ENCODE measurements at regions not wholly inside any gene's neighbourhood (a gene's known extent, or its start where the extent isn't known, plus 50 kb on each side); places are given as distances from the start of the nearest gene placed in this dataset.

- Histone ChIP-seq H3K4me1 (ENCODE audit: control insufficient read depth in 5 of 5, insufficient read depth in 5 of 5, low read length in 5 of 5) (peaks cover 0 to 6% (median 0%) of the 10 kb centered on the region in 5 donors), H3K36me3 (ENCODE audit: control insufficient read depth in 4 of 4, insufficient read depth in 4 of 4, low read length in 4 of 4) (no peaks in the 10 kb centered on the region), H3K4me3 (no peak overlapping the region), H3K27ac (ENCODE audit: low read depth in 1 of 2, low read length in 1 of 2) (no peak overlapping the region), H3K9ac (ENCODE audit: insufficient read depth in 1 of 2, low read length in 2 of 2) (no peak overlapping the region), H3K27me3 (ENCODE audit: control insufficient read depth in 3 of 3, insufficient read depth in 3 of 3, low read length in 2 of 3) (no peaks in the 10 kb centered on the region), H3K9me3 (ENCODE audit: control insufficient read depth in 4 of 4, insufficient read depth in 3 of 4, low read length in 3 of 4) (no peaks in the 10 kb centered on the region)
- ATAC-seq (ENCODE audit: insufficient read depth, low FRiP score) = no peak
- TF ChIP-seq CTCF (IDR thresholded peaks at IDR 0.05; ENCODE audit: control extremely low read depth, extremely low read depth) = no peak
- 59 to 81% methylated on average over 1 of the region's 1 CpG for WGBS, 2 donors
- DNase-seq = no peak
These were observed 191.8 kb upstream of the CPHXL start for GRCh38 chr16:75918109-75918508.

GRCh38 chr16:75919664-75920063, 193.4 kb upstream of the CPHXL start:
- H3K4me1 ChIP-seq (ENCODE audit: control insufficient read depth in 5 of 5, insufficient read depth in 5 of 5, low read length in 5 of 5) = peaks cover 0 to 6% (median 0%) of the 10 kb centered on the region in 5 donors
- peak; percentile 48 to 72 (median 65) for DNase-seq
- 44 to 59% methylated on average over 5 of the region's 5 CpGs for WGBS, 2 donors
- no peak overlapping the region for H3K27ac ChIP-seq (ENCODE audit: low read depth in 1 of 2, low read length in 1 of 2)
- H3K36me3 ChIP-seq (ENCODE audit: control insufficient read depth in 4 of 4, insufficient read depth in 4 of 4, low read length in 4 of 4) = no peaks in the 10 kb centered on the region
- H3K27me3 ChIP-seq (ENCODE audit: control insufficient read depth in 3 of 3, insufficient read depth in 3 of 3, low read length in 2 of 3) = no peaks in the 10 kb centered on the region
- no peak for TF ChIP-seq CTCF (IDR thresholded peaks at IDR 0.05; ENCODE audit: control extremely low read depth, extremely low read depth)
- no peak for ATAC-seq (ENCODE audit: insufficient read depth, low FRiP score)
- H3K9ac ChIP-seq (ENCODE audit: insufficient read depth in 1 of 2, low read length in 2 of 2) = no peak overlapping the region
- no peaks in the 10 kb centered on the region for H3K9me3 ChIP-seq (ENCODE audit: control insufficient read depth in 4 of 4, insufficient read depth in 3 of 4, low read length in 3 of 4)
- H3K4me3 ChIP-seq = no peak overlapping the region

- DNase-seq = no peak
- WGBS, 2 donors = 60 to 62% methylated on average over 2 of the region's 2 CpGs
These were observed 195.0 kb upstream of the CPHXL start for GRCh38 chr16:75921281-75921680.

More at GRCh38 chr16:75921281-75921680, 195.0 kb upstream of the CPHXL start:
- no peak for TF ChIP-seq CTCF (IDR thresholded peaks at IDR 0.05; ENCODE audit: control extremely low read depth, extremely low read depth)
- Histone ChIP-seq H3K9me3 (ENCODE audit: control insufficient read depth in 4 of 4, insufficient read depth in 3 of 4, low read length in 3 of 4) (no peaks in the 10 kb centered on the region), H3K27ac (ENCODE audit: low read depth in 1 of 2, low read length in 1 of 2) (no peak overlapping the region), H3K36me3 (ENCODE audit: control insufficient read depth in 4 of 4, insufficient read depth in 4 of 4, low read length in 4 of 4) (no peaks in the 10 kb centered on the region), H3K4me3 (no peak overlapping the region), H3K4me1 (ENCODE audit: control insufficient read depth in 5 of 5, insufficient read depth in 5 of 5, low read length in 5 of 5) (peaks cover 0 to 6% (median 0%) of the 10 kb centered on the region in 5 donors), H3K27me3 (ENCODE audit: control insufficient read depth in 3 of 3, insufficient read depth in 3 of 3, low read length in 2 of 3) (no peaks in the 10 kb centered on the region), H3K9ac (ENCODE audit: insufficient read depth in 1 of 2, low read length in 2 of 2) (no peak overlapping the region)
- ATAC-seq (ENCODE audit: insufficient read depth, low FRiP score) = no peak
